Lung (tissue), 11 donors: ENCODE measurements at regions not wholly inside any gene's neighbourhood (a gene's known extent, or its start where the extent isn't known, plus 50 kb on each side); places are given as distances from the start of the nearest gene placed in this dataset.
A peak's percentile ranks its signal among the peaks of the same experiment; 100 is the strongest.

Experiments
- ATAC-seq: fragments of 200-7000 bp; cut with Tn5 transposase; one replicate; pipeline ENCODE4 v1.9.1; 2020; ENCODE audit warnings: moderate number of reproducible peaks; ENCODE audit not compliant: insufficient read depth, low FRiP score
- DNase-seq, 3 donors: peaks; one replicate each; pipeline ENCODE4 v3.0.0-alpha.2; 2013 to 2017
- H3K27ac ChIP-seq, 2 donors: one replicate each; pipeline ENCODE4 v1.5.1; 2013; ENCODE audit warnings: mild to moderate bottlenecking in 2 of 2, moderate library complexity in 2 of 2, control low read depth in 1 of 2, inconsistent platforms in 1 of 2, low read depth in 1 of 2, low read length in 1 of 2
- H3K27me3 ChIP-seq, 3 donors: one replicate each; pipeline ENCODE4 v1.5.1; 2013; ENCODE audit warnings: low read length in 2 of 3; ENCODE audit not compliant: control insufficient read depth in 3 of 3, insufficient read depth in 3 of 3
- H3K36me3 ChIP-seq, 4 donors: one replicate each; pipeline ENCODE4 v1.5.1; 2013; ENCODE audit warnings: low read length in 4 of 4, mild to moderate bottlenecking in 1 of 4, moderate library complexity in 1 of 4; ENCODE audit not compliant: control insufficient read depth in 4 of 4, insufficient read depth in 4 of 4
- H3K4me1 ChIP-seq, 5 donors: one replicate each; pipeline ENCODE4 v1.5.1; 2013; ENCODE audit warnings: low read length in 5 of 5, mild to moderate bottlenecking in 2 of 5, moderate library complexity in 1 of 5; ENCODE audit not compliant: control insufficient read depth in 5 of 5, insufficient read depth in 5 of 5
- H3K4me3 ChIP-seq: one replicate; pipeline ENCODE4 v1.5.1; 2013; ENCODE audit warnings: mild to moderate bottlenecking, control low read depth, moderate library complexity
- H3K9ac ChIP-seq, 2 donors: one replicate each; pipeline ENCODE4 v1.5.1; 2013; ENCODE audit warnings: low read length in 2 of 2, control low read depth in 1 of 2; ENCODE audit not compliant: insufficient read depth in 1 of 2
- H3K9me3 ChIP-seq, 4 donors: one replicate each; pipeline ENCODE4 v1.5.1; 2013; ENCODE audit warnings: low read length in 3 of 4, mild to moderate bottlenecking in 1 of 4, moderate library complexity in 1 of 4; ENCODE audit not compliant: control insufficient read depth in 4 of 4, insufficient read depth in 3 of 4
- CTCF ChIP-seq: IDR thresholded peaks from 2 replicates; pipeline ENCODE4 v1.5.1; 2012; ENCODE audit warnings: mild to moderate bottlenecking; ENCODE audit errors: control extremely low read depth, extremely low read depth
- WGBS, 2 donors: extraction: QIAGEN DNeasy Blood & Tissue Kit; methylation state at CpG; one replicate each; pipeline ENCODE4 v1.1.7; 2013; 5-methylcytosine and 5-hydroxymethylcytosine counted together
- donor health status: control.
- donor health status: control.
- donor health status: Bipolar disorder and iron deficiency.
- donor health status: healthy.
- donor health status: DM: yes; HTN: yes; CAD: no.

GRCh38 chr5:15260356-15261268 lies 239.4 kb upstream of the FBXL7 start:
- Histone ChIP-seq H3K27ac (peak overlapping the region in 1 of 2 donors; percentile 1), H3K4me1 (peaks cover 0 to 42% (median 11%) of the 10 kb centered on the region in 5 donors), H3K4me3 (no peak overlapping the region), H3K27me3 (no peaks in the 10 kb centered on the region), H3K9ac (no peak overlapping the region), H3K9me3 (no peaks in the 10 kb centered on the region), H3K36me3 (no peaks in the 10 kb centered on the region)
- peak; percentile 66 to 93 (median 90) for DNase-seq
- no peak for TF ChIP-seq CTCF
- 64 to 82% methylated on average over 7 of the region's 7 CpGs for WGBS, 2 donors
- no peak for ATAC-seq

DNA sequence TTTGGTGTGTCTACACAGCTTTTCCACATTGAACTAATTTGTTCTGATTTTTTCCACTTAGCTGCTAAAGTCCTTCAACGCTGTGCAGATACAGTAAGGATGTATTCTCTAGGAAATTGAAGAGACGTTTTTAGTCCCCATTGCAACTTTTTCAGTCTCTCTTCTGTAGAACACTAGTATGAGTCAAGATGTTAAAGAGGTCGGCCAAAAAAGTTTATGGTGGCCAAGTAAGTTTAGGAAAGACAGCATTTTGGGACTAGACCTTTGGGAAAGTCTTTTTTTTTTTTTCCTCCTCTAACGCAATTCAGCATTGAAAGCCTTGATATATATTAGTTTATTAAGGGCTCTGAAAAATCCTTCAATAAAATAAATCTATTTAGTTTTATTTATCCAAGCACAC lies 243.5 kb upstream of the FBXL7 start:
- peak in 2 of 3 donors; percentile 29 to 35 for DNase-seq
- H3K4me1 ChIP-seq = peaks cover 0 to 45% (median 8%) of the 10 kb centered on the region in 5 donors
- H3K27ac ChIP-seq = no peak overlapping the region
- H3K27me3 ChIP-seq = no peaks in the 10 kb centered on the region
- no peaks in the 10 kb centered on the region for H3K36me3 ChIP-seq
- no peak overlapping the region for H3K4me3 ChIP-seq
- WGBS, 2 donors = 82 to 91% methylated on average over 4 of the region's 4 CpGs
- no peaks in the 10 kb centered on the region for H3K9me3 ChIP-seq
- ATAC-seq = no peak
- TF ChIP-seq CTCF = no peak
- H3K9ac ChIP-seq = no peak overlapping the region

- Histone ChIP-seq H3K36me3 (no peaks in the 10 kb centered on the region), H3K4me3 (no peak overlapping the region), H3K4me1 (peaks cover 0 to 36% (median under 1%) of the 10 kb centered on the region in 5 donors), H3K27ac (no peak overlapping the region), H3K9ac (no peak overlapping the region), H3K27me3 (no peaks in the 10 kb centered on the region), H3K9me3 (no peaks in the 10 kb centered on the region)
- no peak for TF ChIP-seq CTCF
- 40 to 44% methylated on average over 2 of the region's 2 CpGs for WGBS, 2 donors
- ATAC-seq (no peak), DNase-seq (peak in 2 of 3 donors; percentile 91 to 94)
Observed at GRCh38 chr5:15255576-15255975, 244.4 kb upstream of the FBXL7 start.
